Mesenchymal stem cell (in vitro differentiated cells and primary cell): ENCODE measurements at regions not wholly inside any gene's neighbourhood (a gene's known extent, or its start where the extent isn't known, plus 50 kb on each side); places are given as distances from the start of the nearest gene placed in this dataset.

Experiments used
- DNase-seq: peaks from one replicate; pipeline ENCODE4 v3.0.0-alpha.2; 2013
- H2AFZ ChIP-seq: one replicate; pipeline ENCODE4 v1.6.1; 2013; ENCODE audit warnings: low read depth, mild to moderate bottlenecking, control low read depth, inconsistent platforms, low read length, moderate library complexity
- H2AK5ac ChIP-seq: 2 replicates; pipeline ENCODE4 v1.6.1; 2013; ENCODE audit warnings: low read length, moderate library complexity, mild to moderate bottlenecking, inconsistent platforms; ENCODE audit not compliant: severe bottlenecking
- H2BK120ac ChIP-seq: one replicate; pipeline ENCODE4 v1.6.1; 2013; ENCODE audit warnings: low read depth, mild to moderate bottlenecking, inconsistent platforms, low read length, moderate library complexity
- H2BK12ac ChIP-seq, 2 experiments: one replicate each; pipeline ENCODE4 v1.6.1; 2013; ENCODE audit warnings: inconsistent platforms in 2 of 2, low read length in 2 of 2, mild to moderate bottlenecking in 2 of 2, moderate library complexity in 2 of 2, control low read depth in 1 of 2
- H2BK15ac ChIP-seq: one replicate; pipeline ENCODE4 v1.6.1; 2013; ENCODE audit warnings: mild to moderate bottlenecking, low read depth, inconsistent platforms; ENCODE audit not compliant: poor library complexity, severe bottlenecking
- H2BK5ac ChIP-seq: 2 replicates; pipeline ENCODE4 v1.6.1; 2013; ENCODE audit warnings: low read depth, mild to moderate bottlenecking, low read length, control low read depth, inconsistent platforms; ENCODE audit not compliant: poor library complexity, severe bottlenecking
- H3K14ac ChIP-seq, 2 experiments: one replicate each; pipeline ENCODE4 v1.6.1; 2013; ENCODE audit warnings: inconsistent platforms in 2 of 2, low read length in 2 of 2, control low read depth in 1 of 2, mild to moderate bottlenecking in 1 of 2, moderate library complexity in 1 of 2
- H3K18ac ChIP-seq, 2 experiments: one replicate each; pipeline ENCODE4 v1.6.1; 2013; ENCODE audit warnings: inconsistent platforms in 2 of 2, low read length in 2 of 2, control low read depth in 1 of 2, low read depth in 1 of 2, mild to moderate bottlenecking in 1 of 2
- H3K23ac ChIP-seq, 2 experiments: one replicate each; pipeline ENCODE4 v1.6.1; 2013; ENCODE audit warnings: inconsistent platforms in 2 of 2, low read length in 2 of 2, mild to moderate bottlenecking in 2 of 2, moderate library complexity in 2 of 2, control low read depth in 1 of 2
- H3K27ac ChIP-seq: 2 replicates; pipeline ENCODE4 v1.5.1; 2013; ENCODE audit warnings: mild to moderate bottlenecking, moderate library complexity, low read length, control low read depth, inconsistent platforms; ENCODE audit not compliant: poor library complexity, severe bottlenecking
- H3K27me3 ChIP-seq, 2 experiments: 2 replicates each; pipeline versions ENCODE4 v1.6.1 to v1.7.0; 2013; ENCODE audit warnings: low read length in 2 of 2, mild to moderate bottlenecking in 2 of 2, moderate library complexity in 2 of 2, control low read depth in 1 of 2, inconsistent platforms in 1 of 2; ENCODE audit not compliant: control insufficient read depth in 1 of 2, insufficient read depth in 1 of 2
- H3K36me3 ChIP-seq, 2 experiments: 2 replicates each; pipeline versions ENCODE4 v1.6.1 to v1.7.0; 2013; ENCODE audit warnings: low read length in 2 of 2, control low read depth in 1 of 2, inconsistent platforms in 1 of 2, low read depth in 1 of 2, mild to moderate bottlenecking in 1 of 2; ENCODE audit not compliant: insufficient read depth in 2 of 2, control insufficient read depth in 1 of 2
- H3K4ac ChIP-seq, 2 experiments: one replicate each; pipeline ENCODE4 v1.6.1; 2013; ENCODE audit warnings: inconsistent platforms in 2 of 2, low read length in 2 of 2, mild to moderate bottlenecking in 2 of 2, moderate library complexity in 2 of 2, control low read depth in 1 of 2, low read depth in 1 of 2
- H3K4me1 ChIP-seq: 2 replicates; pipeline ENCODE4 v1.6.1; 2013; ENCODE audit warnings: low read depth, low read length, control low read depth; ENCODE audit not compliant: control insufficient read depth, insufficient read depth
- H3K4me2 ChIP-seq: 2 replicates; pipeline ENCODE4 v1.6.1; 2013; ENCODE audit warnings: low read length, mild to moderate bottlenecking, inconsistent platforms; ENCODE audit not compliant: poor library complexity, severe bottlenecking
- H3K4me3 ChIP-seq, 2 experiments: 2 replicates each; pipeline versions ENCODE4 v1.5.1 to v1.7.0; 2013; ENCODE audit warnings: low read length in 2 of 2, mild to moderate bottlenecking in 2 of 2, control low read depth in 1 of 2, low read depth in 1 of 2; ENCODE audit not compliant: insufficient read depth in 1 of 2
- H3K79me1 ChIP-seq: replicated peaks from 2 replicates; pipeline ENCODE4 v1.6.1; 2013; ENCODE audit warnings: mild to moderate bottlenecking, control low read depth, low read length, inconsistent platforms; ENCODE audit not compliant: poor library complexity, severe bottlenecking
- H3K9ac ChIP-seq: 2 replicates; pipeline ENCODE4 v1.7.0; 2013; ENCODE audit warnings: mild to moderate bottlenecking, low read length, moderate library complexity
- H3K9me3 ChIP-seq: 2 replicates; pipeline ENCODE4 v1.7.0; 2013; ENCODE audit warnings: mild to moderate bottlenecking, low read length; ENCODE audit not compliant: control insufficient read depth
- H4K8ac ChIP-seq: one replicate; pipeline ENCODE4 v1.6.1; 2013; ENCODE audit warnings: inconsistent platforms, mild to moderate bottlenecking, low read length, moderate library complexity
- H4K91ac ChIP-seq: one replicate; pipeline ENCODE4 v1.6.1; 2013; ENCODE audit warnings: mild to moderate bottlenecking, low read length, inconsistent platforms
- WGBS: methylation state at CpG from one replicate; pipeline ENCODE4 v1.1.7; 2013; ENCODE audit warnings: mixed read lengths; 5-methylcytosine and 5-hydroxymethylcytosine counted together

DNA sequence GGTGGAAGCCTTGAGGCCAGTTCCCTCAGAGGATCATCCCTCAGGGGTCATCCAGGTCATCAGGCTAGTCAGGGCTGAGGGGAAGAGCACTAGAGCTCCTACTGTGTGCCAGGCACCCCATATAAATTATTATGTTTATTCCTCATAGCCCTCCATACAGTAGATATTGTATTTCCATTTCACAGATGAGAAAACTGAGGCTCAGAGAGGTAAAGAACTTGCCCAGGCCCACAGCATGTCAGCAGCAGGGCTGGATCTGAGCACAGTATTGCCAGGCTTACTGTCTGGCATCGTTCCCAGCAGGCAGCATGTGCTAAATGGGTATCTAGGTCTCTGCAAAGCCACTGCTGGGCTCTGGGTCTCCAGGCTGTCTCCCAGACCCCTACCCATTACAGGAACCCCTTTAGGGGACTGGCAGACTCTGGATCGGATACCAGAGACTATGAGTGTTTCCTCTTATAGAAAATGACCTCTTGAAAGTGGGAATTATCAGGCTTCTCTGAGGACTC lies 153.3 kb downstream of the PTPRU start:
- no peak overlapping the region for H3K23ac ChIP-seq
- no peak overlapping the region for H4K91ac ChIP-seq
- 59% methylated on average over 2 of the region's 2 CpGs for WGBS
- H3K4me1 ChIP-seq = no peaks in the 10 kb centered on the region
- no peak for DNase-seq
- no peak overlapping the region for H3K4me3 ChIP-seq
- no peak overlapping the region for H3K4me2 ChIP-seq
- no peak overlapping the region for H2BK5ac ChIP-seq
- no peak overlapping the region for H2BK120ac ChIP-seq
- H3K9me3 ChIP-seq = no peaks in the 10 kb centered on the region
- H3K9ac ChIP-seq = no peak overlapping the region
- no peaks in the 10 kb centered on the region for H3K79me1 ChIP-seq
- no peak overlapping the region for H2AK5ac ChIP-seq
- no peak overlapping the region for H2BK12ac ChIP-seq
- no peak overlapping the region for H3K14ac ChIP-seq
- no peak overlapping the region for H3K4ac ChIP-seq
- H3K18ac ChIP-seq = no peak overlapping the region
- no peak overlapping the region for H2BK15ac ChIP-seq
- peaks cover 0 to 21% of the 10 kb centered on the region in 2 experiments for H3K27me3 ChIP-seq
- H3K36me3 ChIP-seq = no peaks in the 10 kb centered on the region
- H4K8ac ChIP-seq = no peak overlapping the region
- H2AFZ ChIP-seq = no peak overlapping the region
- H3K27ac ChIP-seq = no peak overlapping the region

DNA sequence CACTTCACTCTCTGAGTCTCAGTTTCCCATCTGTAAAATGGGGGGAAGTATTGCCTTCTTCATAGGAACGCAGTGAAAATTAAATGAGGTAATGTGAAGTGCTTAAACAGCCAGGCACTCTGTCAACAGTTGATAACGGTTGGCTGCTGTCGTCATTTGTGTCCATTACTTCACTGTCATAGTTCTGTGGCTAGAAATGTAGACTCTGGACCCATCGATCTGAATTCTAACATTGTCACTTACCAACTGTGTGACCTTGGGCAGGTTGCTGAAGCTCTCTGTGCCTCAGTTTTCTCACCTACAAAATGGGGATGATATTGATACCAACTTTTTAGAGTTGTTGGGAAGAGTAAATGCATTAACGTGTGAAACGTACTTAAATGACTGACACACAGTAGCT lies 152.6 kb downstream of the PTPRU start:
- Histone ChIP-seq H2BK15ac (no peak overlapping the region), H3K9ac (no peak overlapping the region), H3K36me3 (no peaks in the 10 kb centered on the region), H3K79me1 (no peaks in the 10 kb centered on the region), H3K4me3 (no peak overlapping the region), H3K23ac (no peak overlapping the region), H3K4me1 (peaks cover 4% of the 10 kb centered on the region), H3K27ac (no peak overlapping the region), H2AFZ (no peak overlapping the region), H3K14ac (no peak overlapping the region), H2BK120ac (no peak overlapping the region), H3K4ac (no peak overlapping the region), H2BK12ac (no peak overlapping the region), H4K91ac (no peak overlapping the region), H3K18ac (no peak overlapping the region), H4K8ac (no peak overlapping the region), H3K27me3 (peaks cover 0 to 21% of the 10 kb centered on the region in 2 experiments), H2AK5ac (no peak overlapping the region), H2BK5ac (no peak overlapping the region), H3K9me3 (no peaks in the 10 kb centered on the region), H3K4me2 (no peak overlapping the region)
- DNase-seq = no peak
- whole genome bisulfite sequencing = 84% methylated on average over 6 of the region's 6 CpGs

GRCh38 chr1:29388170-29388569 lies 151.8 kb downstream of the PTPRU start:
- no peaks in the 10 kb centered on the region for H3K9me3 ChIP-seq
- WGBS = 100% methylated on average over 2 of the region's 2 CpGs

GRCh38 chr1:29387210-29387609 lies 150.9 kb downstream of the PTPRU start:
- H3K4me2 ChIP-seq = no peak overlapping the region
- no peak overlapping the region for H2BK5ac ChIP-seq
- no peak overlapping the region for H4K91ac ChIP-seq
- no peak overlapping the region for H3K23ac ChIP-seq
- no peaks in the 10 kb centered on the region for H3K36me3 ChIP-seq
- peaks cover 0 to 15% of the 10 kb centered on the region in 2 experiments for H3K27me3 ChIP-seq
- 89% methylated on average over 3 of the region's 3 CpGs for WGBS
- no peak overlapping the region for H3K14ac ChIP-seq
- no peak overlapping the region for H3K27ac ChIP-seq
- no peak overlapping the region for H2AK5ac ChIP-seq
- H2BK120ac ChIP-seq = no peak overlapping the region
- peaks cover 5% of the 10 kb centered on the region for H3K4me1 ChIP-seq
- H3K4me3 ChIP-seq = no peak overlapping the region
- no peaks in the 10 kb centered on the region for H3K79me1 ChIP-seq
- H3K18ac ChIP-seq = no peak overlapping the region
- no peaks in the 10 kb centered on the region for H3K9me3 ChIP-seq
- no peak overlapping the region for H2AFZ ChIP-seq
- no peak overlapping the region for H3K9ac ChIP-seq
- DNase-seq = no peak
- no peak overlapping the region for H4K8ac ChIP-seq
- H2BK15ac ChIP-seq = no peak overlapping the region
- no peak overlapping the region for H2BK12ac ChIP-seq
- H3K4ac ChIP-seq = no peak overlapping the region

More at GRCh38 chr1:29388170-29388569, 151.8 kb downstream of the PTPRU start:
- Histone ChIP-seq H4K8ac (no peak overlapping the region), H2BK15ac (no peak overlapping the region), H3K27me3 (peaks cover 0 to 17% of the 10 kb centered on the region in 2 experiments), H3K4me2 (no peak overlapping the region), H3K23ac (no peak overlapping the region), H3K79me1 (no peaks in the 10 kb centered on the region), H2BK12ac (no peak overlapping the region), H2BK120ac (no peak overlapping the region), H2AFZ (no peak overlapping the region), H3K4me1 (peaks cover 5% of the 10 kb centered on the region), H3K18ac (no peak overlapping the region), H2AK5ac (no peak overlapping the region), H3K36me3 (no peaks in the 10 kb centered on the region), H3K14ac (no peak overlapping the region), H3K27ac (no peak overlapping the region), H3K4me3 (no peak overlapping the region), H4K91ac (no peak overlapping the region), H2BK5ac (no peak overlapping the region), H3K4ac (no peak overlapping the region), H3K9ac (no peak overlapping the region)
- no peak for DNase-seq
